ENCODE measurements at regions not wholly inside any gene's neighbourhood (a gene's known extent, or its start where the extent isn't known, plus 50 kb on each side); places are given as distances from the start of the nearest gene placed in this dataset.

DNA sequence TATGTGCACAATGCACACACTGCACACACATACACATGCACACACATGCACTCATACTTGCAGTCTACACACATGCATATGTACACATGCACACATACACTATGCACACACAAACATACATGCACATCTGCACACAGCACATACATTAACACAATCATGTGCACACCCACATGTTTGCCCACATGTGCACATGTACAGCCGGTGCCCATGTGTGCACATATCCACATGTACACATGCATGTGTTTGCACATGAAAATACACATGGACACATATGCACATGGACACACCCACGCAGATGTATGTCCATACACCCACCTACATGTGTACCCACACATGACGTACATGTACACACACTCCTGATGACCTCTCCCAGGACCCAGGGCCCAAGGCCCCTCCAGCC is 105.1 kb upstream of the ACTRT2 start:
- Mint-ChIP-seq H3K4me1 (ENCODE audit: low read depth) (no peaks in the 10 kb centered on the region), H3K27ac (no peak overlapping the region), H3K9me3 (ENCODE audit: insufficient read depth) (no peaks in the 10 kb centered on the region), H3K27me3 (ENCODE audit: low read depth) (no peaks in the 10 kb centered on the region), H3K36me3 (ENCODE audit: low read depth) (no peaks in the 10 kb centered on the region), H3K4me3 (no peak overlapping the region)
- ChIA-PET CTCF (no interaction called here), POLR2A (no interaction called here)
- no peak for DNase-seq
- no peak for ATAC-seq

DNA sequence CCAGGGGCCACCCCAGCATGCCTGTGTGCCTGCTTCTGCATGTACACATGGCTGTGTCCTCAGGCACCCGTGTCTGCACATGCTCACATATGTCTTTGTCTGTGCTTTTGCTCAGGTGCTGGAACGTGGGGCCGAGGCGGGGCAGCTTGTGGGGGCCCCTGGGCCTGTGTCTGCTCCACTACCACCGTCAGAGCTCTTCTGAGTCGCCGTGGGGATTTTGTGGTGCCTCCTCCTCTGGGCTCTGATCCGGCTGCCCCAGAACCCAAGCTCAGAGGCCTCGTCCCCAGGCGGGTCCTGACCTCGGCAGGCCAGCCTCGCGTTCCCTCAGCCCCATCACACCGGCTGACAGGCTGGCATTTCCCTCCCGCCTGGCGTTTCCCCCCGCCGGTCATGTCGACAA is 104.6 kb upstream of the ACTRT2 start:
- ATAC-seq (no peak), DNase-seq (no peak)
- H3K4me1 Mint-ChIP-seq (ENCODE audit: low read depth), result no peaks in the 10 kb centered on the region
- ChIA-PET CTCF (no interaction called here), POLR2A (no interaction called here)
- no peaks in the 10 kb centered on the region for H3K36me3 Mint-ChIP-seq (ENCODE audit: low read depth)
- H3K27me3 Mint-ChIP-seq (ENCODE audit: low read depth), result no peaks in the 10 kb centered on the region
- no peaks in the 10 kb centered on the region for H3K9me3 Mint-ChIP-seq (ENCODE audit: insufficient read depth)
- no peak overlapping the region for H3K27ac Mint-ChIP-seq
- no peak overlapping the region for H3K4me3 Mint-ChIP-seq

DNA sequence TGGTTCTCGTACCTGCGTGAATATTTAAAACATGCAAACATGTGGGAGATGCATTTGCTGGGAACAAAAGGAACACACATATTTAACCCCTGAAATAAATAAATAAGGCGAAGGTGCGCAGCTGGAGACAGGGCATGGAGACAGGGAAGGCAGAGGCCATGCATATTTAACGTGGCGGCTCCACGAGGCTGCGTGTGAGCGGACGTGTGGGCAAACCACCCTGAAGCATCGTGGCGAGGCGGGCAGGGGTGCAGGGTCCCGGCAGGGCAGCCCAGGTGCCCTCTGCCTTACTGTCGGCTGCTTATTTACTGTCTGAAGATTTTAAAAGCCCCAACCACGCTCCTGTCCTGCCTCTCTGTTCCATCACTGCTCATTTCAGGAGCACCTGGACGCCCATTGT is 104.0 kb upstream of the ACTRT2 start:
- no peak overlapping the region for H3K27ac Mint-ChIP-seq
- H3K27me3 Mint-ChIP-seq (ENCODE audit: low read depth), result no peaks in the 10 kb centered on the region
- no peak overlapping the region for H3K4me3 Mint-ChIP-seq
- POLR2A ChIA-PET, result no interaction called here
- H3K9me3 Mint-ChIP-seq (ENCODE audit: insufficient read depth), result no peaks in the 10 kb centered on the region
- ATAC-seq (no peak), DNase-seq (no peak)
- H3K36me3 Mint-ChIP-seq (ENCODE audit: low read depth), result no peaks in the 10 kb centered on the region
- CTCF ChIA-PET, result no interaction called here
- no peaks in the 10 kb centered on the region for H3K4me1 Mint-ChIP-seq (ENCODE audit: low read depth)

DNA sequence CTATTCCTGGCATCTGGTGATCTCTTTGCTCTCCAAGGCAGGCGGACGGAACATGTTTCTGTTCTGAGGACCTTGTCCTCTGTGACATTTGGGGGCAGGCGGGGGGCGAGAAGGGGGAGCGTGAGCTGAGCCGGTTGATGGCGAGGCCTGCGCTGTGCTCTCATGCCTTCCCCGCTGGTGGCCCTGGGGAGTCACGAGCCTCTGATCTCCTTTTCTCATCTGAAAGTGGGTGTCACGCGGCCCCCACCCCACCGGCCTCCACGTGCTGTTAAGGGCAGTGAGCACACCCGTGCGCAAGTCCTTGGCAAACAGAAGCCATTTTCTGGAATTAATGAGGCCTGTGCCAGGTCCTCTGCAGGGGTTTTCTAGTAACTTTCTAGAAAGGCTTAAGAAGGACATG is 102.8 kb upstream of the ACTRT2 start:
- no peak for ATAC-seq
- CTCF ChIA-PET, result no interaction called here

DNA sequence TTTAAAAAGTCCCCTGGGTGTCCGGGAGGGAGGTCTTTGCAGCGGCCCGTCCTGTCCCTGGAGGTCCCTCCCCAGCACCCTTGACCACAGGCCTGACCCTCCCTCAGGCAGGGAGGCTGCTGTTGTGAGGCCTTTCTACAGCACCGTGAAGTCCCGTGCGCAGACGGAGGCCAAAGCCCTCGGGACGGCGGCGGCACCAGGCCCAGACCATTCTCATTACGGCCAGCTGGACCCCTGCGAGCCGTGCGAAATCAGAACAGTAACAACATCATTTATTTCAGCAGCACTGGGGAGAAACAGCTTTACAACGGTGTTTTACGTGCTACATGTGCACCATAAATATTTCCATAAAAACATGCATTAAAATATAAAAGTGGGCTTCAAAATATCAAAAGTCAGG is 101.4 kb upstream of the ACTRT2 start:
- Mint-ChIP-seq H3K4me1 (ENCODE audit: low read depth) (no peaks in the 10 kb centered on the region), H3K36me3 (ENCODE audit: low read depth) (no peaks in the 10 kb centered on the region), H3K27ac (no peak overlapping the region), H3K9me3 (ENCODE audit: insufficient read depth) (no peaks in the 10 kb centered on the region), H3K4me3 (no peak overlapping the region), H3K27me3 (ENCODE audit: low read depth) (no peaks in the 10 kb centered on the region)
- ChIA-PET POLR2A (no interaction called here), CTCF (no interaction called here)
- no peak for ATAC-seq
- no peak for DNase-seq

More for the DNA sequence above, 102.8 kb upstream of the ACTRT2 start:
- Mint-ChIP-seq H3K9me3 (ENCODE audit: insufficient read depth) (no peaks in the 10 kb centered on the region), H3K27ac (no peak overlapping the region), H3K36me3 (ENCODE audit: low read depth) (no peaks in the 10 kb centered on the region), H3K4me1 (ENCODE audit: low read depth) (no peaks in the 10 kb centered on the region), H3K27me3 (ENCODE audit: low read depth) (no peaks in the 10 kb centered on the region), H3K4me3 (no peak overlapping the region)
- POLR2A ChIA-PET, result no interaction called here
- DNase-seq, result no peak

DNA sequence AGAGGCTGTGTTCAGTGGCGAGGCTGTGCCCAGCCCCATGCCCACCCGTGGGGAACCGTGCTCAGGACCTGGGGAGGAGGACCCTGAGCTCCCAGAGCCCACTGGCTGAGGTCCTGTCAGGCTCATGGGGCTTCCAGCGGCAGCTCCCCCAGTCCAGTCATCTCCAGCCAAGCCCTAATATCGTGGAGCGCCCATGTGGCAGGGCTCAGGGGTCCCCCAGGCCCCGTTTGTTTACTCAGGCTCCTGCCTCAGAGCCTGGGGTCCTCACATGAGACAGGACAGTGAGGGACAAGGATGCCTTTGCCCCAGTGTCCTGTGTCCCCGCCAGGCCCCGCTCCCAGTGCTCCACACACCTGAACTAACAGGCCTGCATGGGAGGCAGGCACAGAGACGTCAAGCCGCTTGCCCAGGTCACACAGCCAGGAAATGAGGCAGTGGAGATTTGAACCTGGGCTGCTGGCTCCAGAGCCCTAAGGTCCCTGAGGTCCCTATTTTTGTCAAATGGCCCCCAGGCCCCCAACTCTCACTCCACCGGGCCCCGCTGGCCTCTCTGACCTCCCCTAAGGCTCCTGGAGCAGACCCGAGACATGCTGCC is 100.7 kb upstream of the ACTRT2 start:
- Mint-ChIP-seq H3K4me1 (ENCODE audit: low read depth) (no peaks in the 10 kb centered on the region), H3K4me3 (no peak overlapping the region), H3K9me3 (ENCODE audit: insufficient read depth) (no peaks in the 10 kb centered on the region), H3K36me3 (ENCODE audit: low read depth) (no peaks in the 10 kb centered on the region), H3K27ac (no peak overlapping the region), H3K27me3 (ENCODE audit: low read depth) (no peaks in the 10 kb centered on the region)
- no peak for DNase-seq
- ChIA-PET CTCF (no interaction called here), POLR2A (no interaction called here)
- ATAC-seq, result no peak

DNA sequence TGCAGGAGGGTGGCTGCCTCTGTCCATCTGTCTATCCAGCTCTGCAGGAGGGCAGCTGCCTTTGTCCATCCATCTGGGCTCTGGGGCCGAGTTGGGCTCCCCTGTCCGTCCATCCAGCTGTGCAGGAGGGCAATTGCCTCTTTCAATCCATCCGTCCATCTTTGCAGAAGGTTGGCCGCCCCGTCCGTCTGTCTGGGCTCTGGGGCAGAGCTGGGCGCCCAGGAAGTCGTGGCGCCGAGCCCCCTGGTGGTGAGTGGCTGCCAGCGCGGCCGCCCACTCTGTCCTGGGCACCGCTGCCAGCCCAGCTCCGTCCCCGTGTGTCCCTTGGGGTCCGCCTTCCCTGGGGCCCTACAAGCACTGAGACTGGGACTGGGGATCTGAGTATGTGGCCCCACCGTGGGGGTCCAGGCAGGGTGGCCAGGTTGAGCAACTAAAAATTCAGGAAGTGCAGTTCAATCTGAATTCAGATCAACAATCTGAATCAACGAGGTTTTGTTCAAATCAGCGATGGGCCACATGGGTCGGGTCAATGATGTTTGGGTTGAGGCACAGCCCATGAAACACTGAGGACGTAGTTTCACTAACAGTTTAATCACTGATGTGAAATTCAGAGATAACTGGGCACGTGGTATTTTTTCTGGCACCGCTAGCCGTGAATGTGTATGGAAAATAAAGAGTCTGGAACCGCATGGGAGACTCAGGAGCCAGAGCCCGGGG is 99.1 kb upstream of the ACTRT2 start:
- DNase-seq (peak; percentile 32), ATAC-seq (peak; percentile 55)
- Mint-ChIP-seq H3K4me3 (no peak overlapping the region), H3K27me3 (ENCODE audit: low read depth) (no peaks in the 10 kb centered on the region), H3K27ac (no peak overlapping the region), H3K4me1 (ENCODE audit: low read depth) (no peaks in the 10 kb centered on the region), H3K36me3 (ENCODE audit: low read depth) (no peaks in the 10 kb centered on the region), H3K9me3 (ENCODE audit: insufficient read depth) (no peaks in the 10 kb centered on the region)
- ChIA-PET POLR2A (no interaction called here), CTCF (interaction anchor here (0.6 to 1.0 kb wide), 4 partner anchors 11 to 100 kb away, joined by 3 to 6 read pairs (median 4); no protein-coding TSS in a partner anchor)

DNA sequence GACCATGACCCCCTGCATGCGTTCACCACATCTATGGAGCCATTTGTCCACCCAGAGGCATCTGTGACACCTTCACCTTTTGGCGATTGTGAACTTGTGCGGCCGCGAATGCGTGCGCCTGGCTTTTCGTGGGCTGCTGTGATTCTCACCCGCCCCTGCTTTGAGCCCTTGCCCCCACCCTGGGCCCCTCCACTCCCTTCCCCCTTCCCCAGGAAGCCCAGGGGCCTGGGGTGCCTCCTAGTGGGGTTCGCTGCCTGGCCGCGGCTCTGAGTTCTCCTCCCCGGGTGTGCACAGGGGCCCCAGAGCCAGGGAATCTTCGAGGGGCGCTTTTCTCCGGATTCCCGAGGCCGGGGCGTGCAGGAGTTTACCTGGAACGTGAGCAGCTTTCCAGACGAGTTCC is 97.9 kb upstream of the ACTRT2 start:
- CTCF ChIA-PET, result no interaction called here
- H3K36me3 Mint-ChIP-seq (ENCODE audit: low read depth), result no peaks in the 10 kb centered on the region

DNA sequence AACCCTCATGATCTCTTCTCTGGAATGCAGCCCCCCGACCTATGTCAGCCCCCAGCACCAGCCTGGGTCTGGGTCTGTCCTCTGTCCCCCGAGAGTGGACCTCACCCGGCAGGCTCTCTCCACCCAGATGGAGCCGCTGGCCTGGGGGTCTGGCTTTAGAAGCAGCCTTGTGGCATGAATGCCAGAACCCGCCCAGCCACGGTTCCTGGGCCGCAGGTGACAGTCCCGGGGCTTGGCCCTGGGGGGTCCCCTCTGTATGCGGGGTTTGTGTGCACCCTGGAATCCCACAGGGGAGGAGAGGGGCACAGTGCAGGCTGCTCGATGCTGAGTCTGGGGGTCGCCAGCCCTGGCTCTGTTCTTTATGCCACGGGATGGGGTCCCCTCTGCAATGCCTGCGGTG is 96.0 kb upstream of the ACTRT2 start:
- no peaks in the 10 kb centered on the region for H3K36me3 Mint-ChIP-seq (ENCODE audit: low read depth)
- ChIA-PET CTCF (no interaction called here), POLR2A (no interaction called here)
- H3K27me3 Mint-ChIP-seq (ENCODE audit: low read depth), result no peaks in the 10 kb centered on the region
- ATAC-seq (no peak), DNase-seq (no peak)
- H3K9me3 Mint-ChIP-seq (ENCODE audit: insufficient read depth), result no peaks in the 10 kb centered on the region
- no peak overlapping the region for H3K27ac Mint-ChIP-seq
- H3K4me1 Mint-ChIP-seq (ENCODE audit: low read depth), result no peaks in the 10 kb centered on the region
- H3K4me3 Mint-ChIP-seq, result no peak overlapping the region

More for the DNA sequence above, 97.9 kb upstream of the ACTRT2 start:
- Mint-ChIP-seq H3K9me3 (ENCODE audit: insufficient read depth) (no peaks in the 10 kb centered on the region), H3K27ac (no peak overlapping the region), H3K4me3 (no peak overlapping the region), H3K27me3 (ENCODE audit: low read depth) (no peaks in the 10 kb centered on the region), H3K4me1 (ENCODE audit: low read depth) (no peaks in the 10 kb centered on the region)
- ATAC-seq, result no peak
- POLR2A ChIA-PET, result no interaction called here
- DNase-seq, result no peak

DNA sequence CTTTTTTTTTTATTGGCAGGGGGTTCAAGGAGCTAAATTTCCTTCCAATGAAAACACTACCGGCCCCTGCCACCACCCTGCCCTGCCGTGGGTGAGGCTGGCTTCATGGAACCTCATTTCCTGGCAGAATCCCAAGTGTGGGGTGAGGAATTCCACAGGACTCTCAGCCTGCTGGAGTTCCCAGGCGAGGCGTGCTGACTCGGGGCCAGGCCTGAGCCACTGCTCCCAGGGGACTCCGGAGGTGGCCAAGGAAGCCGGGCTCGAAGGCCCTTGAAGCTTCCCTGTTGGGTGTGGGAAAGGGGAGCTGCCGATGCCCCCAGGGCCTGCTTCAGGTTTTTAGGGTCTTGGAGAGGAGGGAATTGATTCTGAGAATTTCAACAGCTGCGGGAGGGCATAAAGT is 95.3 kb upstream of the ACTRT2 start:
- CTCF ChIA-PET, result no interaction called here
- no peaks in the 10 kb centered on the region for H3K36me3 Mint-ChIP-seq (ENCODE audit: low read depth)
- POLR2A ChIA-PET, result no interaction called here
- H3K9me3 Mint-ChIP-seq (ENCODE audit: insufficient read depth), result no peaks in the 10 kb centered on the region
- H3K4me3 Mint-ChIP-seq, result no peak overlapping the region
- ATAC-seq (no peak), DNase-seq (no peak)
- no peaks in the 10 kb centered on the region for H3K27me3 Mint-ChIP-seq (ENCODE audit: low read depth)
- no peak overlapping the region for H3K27ac Mint-ChIP-seq
- H3K4me1 Mint-ChIP-seq (ENCODE audit: low read depth), result no peaks in the 10 kb centered on the region

DNA sequence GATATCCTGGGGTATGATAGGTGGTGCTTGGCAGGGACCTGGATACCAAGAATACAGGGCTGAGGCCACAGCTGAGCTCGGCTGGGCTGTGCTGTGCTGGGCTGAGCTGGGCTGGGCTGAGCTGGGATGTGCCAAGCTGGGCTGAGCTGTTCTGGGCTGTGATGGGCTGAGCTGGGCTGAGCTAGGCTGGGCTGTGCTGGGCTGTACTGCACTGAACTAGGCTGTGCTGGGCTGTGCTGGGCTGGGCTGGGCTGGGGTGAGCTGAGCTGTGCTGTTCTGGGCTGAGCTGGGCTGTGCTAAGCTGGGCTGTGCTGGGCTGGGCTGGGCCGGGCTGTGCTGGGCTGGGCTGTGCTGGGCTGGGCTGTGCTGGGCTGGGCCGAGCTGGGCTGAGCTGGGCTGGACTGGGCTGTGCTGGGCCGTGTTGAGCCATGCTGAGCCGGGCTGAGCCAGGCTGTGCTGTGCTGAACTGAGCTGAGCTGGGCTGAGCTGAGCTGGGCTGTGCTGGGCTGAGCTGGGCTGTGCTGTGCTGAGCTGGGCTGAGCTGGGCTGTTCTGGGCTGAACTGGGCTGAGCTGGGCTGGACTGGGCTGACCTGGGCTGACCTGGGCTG is 94.7 kb upstream of the ACTRT2 start:
- DNase-seq, result no peak
- POLR2A ChIA-PET, result interaction anchor here (0.6 kb wide), 1 partner anchor 15 kb away, joined by 3 read pairs; no protein-coding TSS in a partner anchor
- H3K36me3 Mint-ChIP-seq (ENCODE audit: low read depth), result no peaks in the 10 kb centered on the region
- CTCF ChIA-PET, result no interaction called here
- no peak overlapping the region for H3K4me3 Mint-ChIP-seq
- H3K9me3 Mint-ChIP-seq (ENCODE audit: insufficient read depth), result no peaks in the 10 kb centered on the region
- no peaks in the 10 kb centered on the region for H3K4me1 Mint-ChIP-seq (ENCODE audit: low read depth)
- peak; percentile 33 for ATAC-seq
- H3K27ac Mint-ChIP-seq, result no peak overlapping the region
- no peaks in the 10 kb centered on the region for H3K27me3 Mint-ChIP-seq (ENCODE audit: low read depth)

DNA sequence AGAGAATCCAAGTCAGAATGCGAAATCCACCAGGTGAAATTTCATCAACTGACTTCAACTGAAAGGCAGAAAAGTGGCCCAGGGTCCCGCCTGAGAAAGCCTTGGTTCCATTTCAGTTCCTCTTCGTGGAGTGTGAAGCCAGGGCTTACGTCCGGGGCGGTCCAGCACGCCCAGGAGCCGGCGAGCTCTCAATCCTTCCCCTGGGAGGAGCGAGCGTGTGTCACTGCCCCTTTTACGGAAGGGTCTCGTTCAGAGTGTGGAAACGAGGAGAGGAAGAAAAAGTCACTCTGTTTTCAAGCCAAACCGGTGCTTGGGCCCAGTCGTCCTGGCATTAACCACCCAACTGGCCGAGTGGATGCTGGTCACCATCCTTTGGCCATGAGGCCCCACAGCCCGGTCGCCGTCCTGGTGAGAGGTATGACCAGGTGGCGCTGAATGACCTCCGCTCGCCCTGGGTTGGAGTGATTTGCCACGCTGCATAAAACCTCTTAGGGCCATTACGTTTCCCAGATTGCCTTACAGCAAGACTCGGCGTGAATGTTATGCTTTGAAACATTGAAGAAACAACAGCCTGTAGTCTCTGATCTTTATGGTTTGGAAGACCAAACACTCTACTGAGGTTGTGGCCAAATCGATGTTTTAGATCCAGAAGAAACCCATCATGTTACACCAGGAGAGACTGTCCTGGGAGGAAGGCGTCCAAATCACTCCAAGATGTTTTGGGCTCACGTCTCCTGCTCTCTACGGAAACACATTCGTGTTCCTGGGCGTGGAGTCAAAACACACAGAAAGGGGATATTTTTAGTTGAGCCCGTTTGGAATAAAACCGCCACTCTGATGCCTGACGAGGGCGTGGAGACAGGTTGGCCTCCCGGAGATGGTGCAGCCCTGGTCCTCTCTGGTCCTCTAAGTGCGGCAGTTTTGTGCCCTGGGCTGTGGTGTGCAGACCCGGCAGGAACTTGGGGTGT is 93.6 kb upstream of the ACTRT2 start:
- no peaks in the 10 kb centered on the region for H3K9me3 Mint-ChIP-seq (ENCODE audit: insufficient read depth)
- no peak overlapping the region for H3K4me3 Mint-ChIP-seq
- H3K4me1 Mint-ChIP-seq (ENCODE audit: low read depth), result no peaks in the 10 kb centered on the region
- ChIA-PET CTCF (no interaction called here), POLR2A (interaction anchor here (0.6 kb wide), 1 partner anchor 14 kb away, joined by 3 read pairs; no protein-coding TSS in a partner anchor)
- H3K27ac Mint-ChIP-seq, result no peak overlapping the region
- H3K27me3 Mint-ChIP-seq (ENCODE audit: low read depth), result no peaks in the 10 kb centered on the region
- DNase-seq (no peak), ATAC-seq (no peak)
- no peaks in the 10 kb centered on the region for H3K36me3 Mint-ChIP-seq (ENCODE audit: low read depth)

Data from activated CD8-positive, alpha-beta T cell treated with anti-CD3 and anti-CD28 coated beads, Interleukin-2, amount 10 ng/mL, durations not matched to agents 7 days and 5 days (primary cell).